H1 (cell line): ENCODE measurements at regions not wholly inside any gene's neighbourhood (a gene's known extent, or its start where the extent isn't known, plus 50 kb on each side); places are given as distances from the start of the nearest gene placed in this dataset.

Experiments
- CTCF ChIA-PET: fragments of 300-600 bp; sonication (Branson Sonifier 250); formaldehyde crosslinking; loops from one replicate; lab custom pipeline; 2021; ENCODE audit not compliant: partially characterized antibody; lab: Charles Lee
- POLR2A ChIA-PET: fragments of 300-600 bp; sonication (Branson Sonifier 250); formaldehyde crosslinking; loops from one replicate; lab custom pipeline; 2021; ENCODE audit warnings: inconsistent platforms; ENCODE audit not compliant: partially characterized antibody; lab: Charles Lee
- DNase-seq, 2 experiments: peaks; one replicate each; pipeline versions ENCODE4 v3.0.0 to v3.0.0-alpha.2; 2010 to 2022; ENCODE audit warnings: low spot score in 2 of 2, low read depth in 1 of 2, mixed read lengths in 1 of 2
- FAIRE-seq: peaks from 2 replicates; lab custom pipeline; 2011; peaks lifted over from hg19 to GRCh38; lab: Jason Lieb, UNC
- H2AFZ ChIP-seq: 2 replicates; pipeline ENCODE4 v1.8.1; 2012; ENCODE audit warnings: low read length, inconsistent platforms
- H2AK5ac ChIP-seq: 2 replicates; pipeline ENCODE4 v1.6.1; 2013; ENCODE audit warnings: low read depth, low read length
- H2BK120ac ChIP-seq: replicated peaks from 2 replicates; pipeline ENCODE3; 2013; ENCODE audit warnings: low read depth, low read length, inconsistent platforms
- H2BK12ac ChIP-seq: 2 replicates; pipeline ENCODE4 v1.6.1; 2013; ENCODE audit warnings: low read depth, low read length
- H2BK15ac ChIP-seq: 2 replicates; pipeline ENCODE4 v1.6.1; 2013; ENCODE audit warnings: low read length
- H2BK20ac ChIP-seq: 2 replicates; pipeline ENCODE4 v1.6.1; 2013; ENCODE audit warnings: low read length
- H2BK5ac ChIP-seq: 2 replicates; pipeline ENCODE4 v1.6.1; 2013; ENCODE audit warnings: low read depth, low read length
- H3K14ac ChIP-seq: 2 replicates; pipeline ENCODE4 v1.6.1; 2013; ENCODE audit warnings: inconsistent platforms; ENCODE audit not compliant: insufficient read length
- H3K18ac ChIP-seq: 2 replicates; pipeline ENCODE4 v1.6.1; 2013; ENCODE audit warnings: low read length; ENCODE audit errors: extremely low read depth
- H3K23ac ChIP-seq: 2 replicates; pipeline ENCODE4 v1.6.1; 2013; ENCODE audit warnings: inconsistent platforms; ENCODE audit not compliant: insufficient read length
- H3K23me2 ChIP-seq: 2 replicates; pipeline ENCODE4 v1.6.1; 2013; ENCODE audit warnings: low read depth, low read length
- H3K27ac ChIP-seq: 2 replicates; pipeline ENCODE4 v1.6.1; 2011; ENCODE audit warnings: low read depth, low read length, inconsistent platforms
- H3K27me3 ChIP-seq, 4 experiments: replicated peaks in 1 of 4; 1 replicate in 1 of 4; 2 replicates in 3 of 4; pipeline versions ENCODE4 v1.6.1 to v1.8.1; 2011 to 2013; ENCODE audit warnings: low read length in 3 of 4, mild to moderate bottlenecking in 3 of 4, inconsistent platforms in 2 of 4, mixed read lengths in 2 of 4, moderate library complexity in 1 of 4; ENCODE audit not compliant: control insufficient read depth in 3 of 4, insufficient read depth in 3 of 4; ENCODE audit errors: extremely low read depth in 1 of 4
- H3K36me3 ChIP-seq, 4 experiments: 2 replicates each; pipeline versions ENCODE4 v1.6.1 to v1.8.1; 2011 to 2013; ENCODE audit warnings: mild to moderate bottlenecking in 4 of 4, low read length in 3 of 4, moderate library complexity in 2 of 4, control low read depth in 1 of 4, inconsistent platforms in 1 of 4; ENCODE audit not compliant: insufficient read depth in 4 of 4, control insufficient read depth in 2 of 4
- H3K4ac ChIP-seq: replicated peaks from 2 replicates; pipeline ENCODE3; 2013; ENCODE audit warnings: low read length, low read depth, mixed read lengths, inconsistent platforms; ENCODE audit not compliant: insufficient read length
- H3K4me1 ChIP-seq, 4 experiments: replicated peaks in 1 of 4; 1 replicate in 1 of 4; 2 replicates in 3 of 4; pipeline versions ENCODE4 v1.6.1 to v1.8.1; 2011 to 2013; ENCODE audit warnings: low read length in 3 of 4, inconsistent platforms in 2 of 4, mixed read lengths in 1 of 4; ENCODE audit not compliant: insufficient read depth in 4 of 4, control insufficient read depth in 3 of 4
- H3K4me2 ChIP-seq, 2 experiments: 2 replicates each; pipeline versions ENCODE4 v1.6.1 to v1.8.1; 2011 to 2013; ENCODE audit warnings: low read depth in 2 of 2, low read length in 2 of 2, control low read depth in 1 of 2, inconsistent platforms in 1 of 2, mild to moderate bottlenecking in 1 of 2; ENCODE audit not compliant: insufficient read depth in 1 of 2
- H3K4me3 ChIP-seq, 4 experiments: fragments of 200-600, 300-600 bp in 1 of 4; sonication (generic), shearing (Covaris generic), sonication (Bioruptor Twin) in 1 of 4; 2 replicates each; pipeline versions ENCODE4 v1.5.1 to v1.8.1; 2011 to 2016; ENCODE audit warnings: low read length in 4 of 4, low read depth in 3 of 4, control low read depth in 2 of 4, inconsistent platforms in 2 of 4, mild to moderate bottlenecking in 2 of 4, mixed read lengths in 1 of 4, moderate library complexity in 1 of 4; ENCODE audit not compliant: insufficient read depth in 2 of 4; ENCODE audit errors: extremely low read depth in 1 of 4
- H3K56ac ChIP-seq: replicated peaks from 2 replicates; pipeline ENCODE3; 2013; ENCODE audit warnings: low read depth, mild to moderate bottlenecking, mixed read lengths, low read length, inconsistent platforms; ENCODE audit not compliant: insufficient read length
- H3K79me1 ChIP-seq: 2 replicates; pipeline ENCODE4 v1.6.1; 2013; ENCODE audit warnings: low read depth, low read length, control low read depth
- H3K79me2 ChIP-seq, 2 experiments: 2 replicates each; pipeline versions ENCODE4 v1.6.1 to v1.8.1; 2012 to 2013; ENCODE audit warnings: low read length in 2 of 2, mild to moderate bottlenecking in 2 of 2, inconsistent platforms in 1 of 2; ENCODE audit not compliant: insufficient read depth in 2 of 2, control insufficient read depth in 1 of 2
- H3K9ac ChIP-seq, 4 experiments: replicated peaks in 1 of 4; 1 replicate in 1 of 4; 2 replicates in 3 of 4; pipeline versions ENCODE4 v1.6.1 to v1.8.1; 2011 to 2013; ENCODE audit warnings: low read depth in 3 of 4, low read length in 3 of 4, control low read depth in 2 of 4, mild to moderate bottlenecking in 2 of 4, moderate library complexity in 2 of 4, inconsistent platforms in 1 of 4; ENCODE audit errors: extremely low read depth in 1 of 4
- H3K9me3 ChIP-seq, 2 experiments: 2 replicates each; pipeline versions ENCODE4 v1.6.1 to v1.8.1; 2012 to 2013; ENCODE audit warnings: mild to moderate bottlenecking in 2 of 2, moderate library complexity in 2 of 2, control low read depth in 1 of 2, inconsistent platforms in 1 of 2, low read depth in 1 of 2, low read length in 1 of 2, mixed read lengths in 1 of 2; ENCODE audit not compliant: insufficient read depth in 2 of 2
- H4K20me1 ChIP-seq, 2 experiments: replicated peaks in 1 of 2; 2 replicates each; pipeline versions ENCODE3 to v1.8.1; 2011 to 2013; ENCODE audit warnings: inconsistent platforms in 2 of 2, low read length in 2 of 2, mild to moderate bottlenecking in 1 of 2; ENCODE audit not compliant: insufficient read depth in 2 of 2, control insufficient read depth in 1 of 2
- H4K5ac ChIP-seq: 2 replicates; pipeline ENCODE4 v1.6.1; 2013; ENCODE audit warnings: low read length, low read depth, mixed read lengths, inconsistent platforms; ENCODE audit not compliant: insufficient read length
- H4K8ac ChIP-seq: 2 replicates; pipeline ENCODE4 v1.8.0; 2013; ENCODE audit warnings: mild to moderate bottlenecking, moderate library complexity, low read length, inconsistent platforms; ENCODE audit not compliant: insufficient read depth; ENCODE audit errors: extremely low read depth
- H4K91ac ChIP-seq: replicated peaks from 2 replicates; pipeline ENCODE3; 2013; ENCODE audit warnings: low read length, mixed read lengths, inconsistent platforms; ENCODE audit not compliant: insufficient read length
- ASH2L ChIP-seq: fragments of 200-600, 300-600 bp; sonication (generic); IDR thresholded peaks from one replicate; pipeline ENCODE4 v1.7.1; 2017; ENCODE audit warnings: low read length
- CBX5 ChIP-seq: fragments of 300-800, 300-1000 bp; sonication (generic); IDR thresholded peaks from 2 replicates; pipeline ENCODE4 v1.7.1; 2016; ENCODE audit warnings: antibody characterized with exemption, low read length, low read depth
- HDAC6 ChIP-seq: IDR thresholded peaks from one replicate; pipeline ENCODE4 v1.7.1; 2012; ENCODE audit warnings: low read depth, mild to moderate bottlenecking, inconsistent platforms, low read length, moderate library complexity
- KDM1A ChIP-seq: fragments of 200-600, 300-600 bp; sonication (generic); IDR thresholded peaks from 2 replicates; pipeline ENCODE4 v1.7.1; 2016; ENCODE audit warnings: mild to moderate bottlenecking, low read length, borderline replicate concordance
- POU5F1 ChIP-seq: IDR thresholded peaks from 2 replicates; pipeline ENCODE4 v1.6.1; 2011; ENCODE audit warnings: low read depth, mild to moderate bottlenecking, low read length, moderate library complexity
- SP1 ChIP-seq: IDR thresholded peaks from 2 replicates; pipeline ENCODE4 v1.6.1; 2011; ENCODE audit warnings: low read depth, low read length
- SP2 ChIP-seq: IDR thresholded peaks from 2 replicates; pipeline ENCODE4 v1.6.1; 2012; ENCODE audit warnings: mild to moderate bottlenecking, low read length, inconsistent platforms
- SP4 ChIP-seq: IDR thresholded peaks from 2 replicates; pipeline ENCODE4 v1.6.1; 2012; ENCODE audit warnings: low read length, inconsistent platforms
- SRF ChIP-seq: IDR thresholded peaks from 2 replicates; pipeline ENCODE4 v1.6.1; 2011; ENCODE audit warnings: mild to moderate bottlenecking, low read depth, low read length, moderate library complexity

DNA sequence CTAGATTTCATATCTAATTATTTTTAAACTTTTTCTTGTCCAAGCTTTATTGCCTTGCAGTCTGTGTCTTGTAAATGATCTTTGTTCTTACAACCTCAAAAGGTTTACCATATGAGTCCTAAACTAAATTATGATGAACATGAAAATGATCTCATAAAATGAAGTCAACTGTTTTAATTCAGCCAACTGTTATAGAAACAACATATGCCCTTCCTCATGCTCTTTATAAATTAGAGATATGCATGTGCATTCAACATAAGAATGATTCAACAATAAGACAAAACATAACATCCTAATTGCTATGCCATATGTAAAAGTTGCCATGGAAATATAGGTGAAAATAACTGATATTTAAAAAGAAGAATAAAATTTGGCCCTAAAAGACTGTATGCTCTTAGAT, 774.4 kb downstream of the LUZP2 start:
- no peaks in the 10 kb centered on the region for H4K20me1 ChIP-seq
- no peak overlapping the region for H2BK20ac ChIP-seq
- no peak overlapping the region for H3K4me3 ChIP-seq
- no peak overlapping the region for H3K4me2 ChIP-seq
- H3K23me2 ChIP-seq: no peaks in the 10 kb centered on the region
- no peaks in the 10 kb centered on the region for H3K36me3 ChIP-seq
- POLR2A ChIA-PET: no interaction called here
- H3K18ac ChIP-seq: no peak overlapping the region
- no peaks in the 10 kb centered on the region for H3K27me3 ChIP-seq
- H2AFZ ChIP-seq: no peak overlapping the region
- DNase-seq (no peak), FAIRE-seq (no peak)
- no peaks in the 10 kb centered on the region for H3K79me2 ChIP-seq
- H4K8ac ChIP-seq: no peak overlapping the region
- H4K5ac ChIP-seq: no peak overlapping the region
- H3K14ac ChIP-seq: no peak overlapping the region
- no peak overlapping the region for H2BK120ac ChIP-seq
- no peak overlapping the region for H3K56ac ChIP-seq
- H2BK5ac ChIP-seq: no peak overlapping the region
- no peak overlapping the region for H3K4ac ChIP-seq
- no peak overlapping the region for H3K27ac ChIP-seq
- H2BK15ac ChIP-seq: no peak overlapping the region
- H3K9me3 ChIP-seq: no peaks in the 10 kb centered on the region
- no peak overlapping the region for H3K23ac ChIP-seq
- no peak overlapping the region for H4K91ac ChIP-seq
- no peak for TF ChIP-seq SRF
- no peak for TF ChIP-seq ASH2L
- TF ChIP-seq SP4: no peak
- TF ChIP-seq CBX5: no peak
- no peak for TF ChIP-seq SP1
- no peak for TF ChIP-seq POU5F1
- TF ChIP-seq KDM1A: no peak
- TF ChIP-seq SP2: no peak
- TF ChIP-seq HDAC6: no peak
- H2AK5ac ChIP-seq: no peak overlapping the region
- CTCF ChIA-PET: no interaction called here
- no peak overlapping the region for H3K9ac ChIP-seq
- H2BK12ac ChIP-seq: no peak overlapping the region
- no peaks in the 10 kb centered on the region for H3K79me1 ChIP-seq
- H3K4me1 ChIP-seq: no peaks in the 10 kb centered on the region
